HG03558 (cell line): ENCODE measurements at regions not wholly inside any gene's neighbourhood (a gene's known extent, or its start where the extent isn't known, plus 50 kb on each side); places are given as distances from the start of the nearest gene placed in this dataset.

Experiments
- ATAC-seq: cut with Tn5 transposase; IDR thresholded peaks from one replicate; pipeline ENCODE4 v1.9.1; 2021; ENCODE audit warnings: moderate number of reproducible peaks; ENCODE audit not compliant: unreplicated experiment; ENCODE audit errors: extremely low read depth

DNA sequence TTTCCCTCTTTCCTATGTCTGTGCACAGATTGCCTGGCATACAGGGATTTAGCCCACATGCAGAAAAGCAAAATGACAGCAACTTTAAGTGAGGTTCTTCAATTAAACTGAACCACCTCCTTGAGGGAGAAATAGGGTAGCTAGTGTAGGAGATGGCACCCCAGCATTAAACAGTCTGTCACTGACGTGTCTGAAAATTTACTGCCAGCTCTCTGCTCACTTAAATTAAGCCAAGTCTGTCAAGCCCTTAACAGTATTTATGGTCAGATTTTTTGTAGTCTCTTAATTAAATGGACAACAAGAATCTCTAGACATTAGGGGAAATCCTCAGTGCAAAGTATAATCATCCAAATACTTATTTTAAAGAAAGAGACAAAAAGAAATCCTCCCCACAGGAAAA is 696.5 kb upstream of the PTBP2 start:
- ATAC-seq, result no peak

DNA sequence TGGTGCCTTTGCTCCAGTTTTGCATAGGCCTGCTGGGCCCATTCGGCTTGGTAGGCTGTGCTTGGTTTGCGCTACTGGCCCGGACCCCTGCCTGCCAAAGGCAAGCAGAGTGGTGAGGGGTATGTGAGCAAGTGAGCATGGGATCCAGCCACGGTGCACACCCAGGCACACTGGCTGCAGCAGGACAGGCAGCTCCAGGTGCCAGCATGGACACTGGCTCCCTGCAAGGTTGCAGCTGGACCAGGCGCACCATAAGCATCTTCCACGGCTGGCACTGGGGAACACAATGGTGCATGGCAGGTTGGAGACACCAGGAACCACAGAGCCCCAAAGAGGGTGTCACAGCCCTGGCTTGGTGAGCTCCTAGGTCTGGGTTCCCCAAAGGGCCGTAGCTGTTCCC is 693.5 kb upstream of the PTBP2 start:
- no peak for ATAC-seq

DNA sequence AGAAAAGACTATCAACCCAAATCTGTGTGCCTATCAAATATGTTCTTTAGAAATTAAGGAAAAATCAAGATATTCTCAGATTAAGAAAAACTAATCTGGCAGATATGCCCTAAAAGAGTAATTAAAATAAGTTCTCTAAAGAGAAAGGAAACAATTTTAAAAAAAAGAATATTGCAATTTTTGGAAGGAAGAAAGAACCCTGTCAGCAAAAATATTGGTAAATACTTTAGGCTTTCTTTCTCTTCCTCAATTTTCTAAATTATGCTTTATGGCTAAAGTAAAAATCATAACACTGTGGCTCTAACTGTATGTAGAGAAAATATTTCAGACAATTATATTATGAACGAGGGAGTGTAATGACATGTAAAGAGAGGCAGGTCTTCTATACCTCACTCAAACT is 691.3 kb upstream of the PTBP2 start:
- no peak for ATAC-seq

DNA sequence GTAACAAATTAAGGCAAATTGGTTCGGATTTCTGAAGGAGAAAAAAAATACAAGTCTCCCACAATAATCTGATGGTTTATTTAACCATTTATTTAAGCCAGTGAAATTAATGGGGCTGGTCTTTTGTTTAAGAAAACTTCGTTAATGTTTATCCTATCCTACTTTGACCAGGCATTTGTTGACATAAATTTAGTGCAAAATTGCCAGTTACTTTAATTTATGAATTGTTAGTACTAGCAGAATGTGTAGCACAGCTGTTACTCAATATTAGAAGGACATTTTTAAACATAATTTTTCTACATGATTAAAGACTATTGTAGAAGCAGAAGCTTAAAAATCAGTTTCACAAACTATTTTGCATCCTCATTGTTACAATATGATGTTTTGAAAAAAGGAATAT is 687.6 kb upstream of the PTBP2 start:
- no peak for ATAC-seq

DNA sequence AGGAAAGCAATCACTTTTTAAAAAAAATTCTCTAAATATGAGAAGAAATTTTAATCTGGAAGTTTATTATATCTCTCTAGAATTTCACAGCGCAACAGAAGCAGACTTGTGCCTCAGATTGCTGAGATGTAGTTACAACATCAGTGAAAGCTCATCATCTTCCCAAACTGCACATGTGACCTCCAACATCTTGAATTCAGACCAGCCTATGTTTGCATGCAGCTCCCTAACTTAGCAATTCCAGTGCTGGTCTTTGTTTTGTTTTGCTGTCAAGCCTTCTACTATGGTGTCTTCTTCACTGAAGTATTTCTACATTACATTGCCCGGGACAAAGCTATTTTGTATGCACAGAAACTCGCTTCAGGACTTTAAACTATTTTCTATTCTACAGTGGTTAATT is 684.8 kb upstream of the PTBP2 start:
- ATAC-seq, result no peak

DNA sequence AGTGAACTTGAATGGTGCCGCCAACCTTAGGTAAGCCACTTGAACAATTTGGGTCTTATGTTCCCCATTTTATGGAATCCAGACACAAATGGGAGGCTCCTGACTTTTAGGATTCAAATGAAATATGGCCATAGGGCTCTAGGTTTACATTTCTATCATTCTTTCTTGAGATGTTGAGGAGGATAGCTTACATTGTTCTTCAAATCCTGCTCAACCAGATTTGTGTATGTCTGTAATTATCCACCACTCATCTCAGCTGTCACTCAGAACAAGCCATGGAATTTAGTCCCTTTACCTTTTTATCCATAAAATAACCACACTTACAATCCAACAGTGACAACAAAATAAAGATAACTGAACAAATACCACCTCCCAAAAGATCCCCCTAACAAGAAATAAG is 682.9 kb upstream of the PTBP2 start:
- ATAC-seq, result no peak

DNA sequence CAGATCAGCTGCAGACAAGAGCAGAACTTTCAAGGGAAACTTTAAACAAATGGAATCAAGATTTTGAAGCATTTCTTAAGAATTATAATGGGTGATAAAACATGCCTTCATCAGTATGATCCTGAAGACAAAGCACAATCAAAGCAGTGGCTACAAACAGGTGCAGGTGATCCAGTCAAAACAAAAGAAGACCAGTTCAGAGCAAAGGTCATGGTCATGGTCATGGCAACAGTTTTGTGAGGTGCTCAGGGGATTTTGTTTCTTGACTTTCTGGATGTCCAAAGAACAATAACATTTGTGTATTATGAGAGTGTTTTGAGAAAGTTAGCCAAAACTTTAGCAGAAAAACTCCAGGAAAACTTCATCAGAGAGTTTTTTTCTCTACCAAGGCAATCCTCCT is 681.7 kb upstream of the PTBP2 start:
- no peak for ATAC-seq

DNA sequence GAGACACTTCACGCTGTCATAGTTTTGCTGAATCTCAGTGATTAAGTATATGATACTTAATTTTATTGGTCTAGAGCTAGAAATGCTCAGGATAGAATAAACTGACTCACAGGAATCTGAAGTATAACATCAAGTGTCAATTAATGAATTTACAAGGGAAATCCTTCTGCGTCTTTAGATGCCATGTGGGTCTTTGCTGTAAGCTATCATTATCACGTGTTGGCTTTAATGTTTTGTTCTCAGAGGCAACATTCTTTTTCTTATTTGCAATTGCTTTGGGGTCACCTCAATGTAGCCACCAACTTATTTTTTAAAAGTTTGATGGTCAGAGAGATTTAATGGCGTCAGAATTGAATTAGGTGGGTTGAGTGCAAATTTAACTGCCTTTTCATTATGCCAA is 680.1 kb upstream of the PTBP2 start:
- ATAC-seq, result no peak

DNA sequence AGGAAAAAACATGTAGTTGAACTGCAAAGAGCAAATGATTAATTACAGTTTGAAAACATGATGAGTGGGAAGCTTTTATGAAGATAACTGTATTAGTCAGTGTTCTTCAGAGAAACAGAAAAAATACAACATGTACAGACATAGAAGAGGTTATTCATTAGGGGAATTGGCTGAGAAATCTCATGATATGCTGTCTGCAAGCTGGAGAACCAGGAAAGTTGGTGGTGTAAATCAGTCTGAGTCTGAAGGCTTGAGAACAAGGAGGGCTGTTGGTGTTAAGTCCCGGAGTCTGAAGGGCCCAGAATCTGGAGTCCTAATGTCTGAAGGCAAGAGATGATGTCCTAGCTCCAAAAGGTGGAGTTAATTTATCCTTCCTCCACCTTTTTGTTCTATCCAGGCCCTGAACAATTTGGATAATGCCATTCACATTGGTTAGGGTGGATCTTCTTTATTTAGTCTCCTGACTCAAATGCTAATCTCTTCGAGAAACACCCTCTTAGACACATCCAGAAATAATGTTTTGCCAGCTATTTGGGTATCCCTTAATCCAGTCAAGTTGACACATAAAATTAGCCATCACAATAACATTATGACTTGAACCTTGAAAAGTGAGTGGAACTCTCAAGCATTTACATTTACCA is 672.9 kb upstream of the PTBP2 start:
- ATAC-seq, result no peak

DNA sequence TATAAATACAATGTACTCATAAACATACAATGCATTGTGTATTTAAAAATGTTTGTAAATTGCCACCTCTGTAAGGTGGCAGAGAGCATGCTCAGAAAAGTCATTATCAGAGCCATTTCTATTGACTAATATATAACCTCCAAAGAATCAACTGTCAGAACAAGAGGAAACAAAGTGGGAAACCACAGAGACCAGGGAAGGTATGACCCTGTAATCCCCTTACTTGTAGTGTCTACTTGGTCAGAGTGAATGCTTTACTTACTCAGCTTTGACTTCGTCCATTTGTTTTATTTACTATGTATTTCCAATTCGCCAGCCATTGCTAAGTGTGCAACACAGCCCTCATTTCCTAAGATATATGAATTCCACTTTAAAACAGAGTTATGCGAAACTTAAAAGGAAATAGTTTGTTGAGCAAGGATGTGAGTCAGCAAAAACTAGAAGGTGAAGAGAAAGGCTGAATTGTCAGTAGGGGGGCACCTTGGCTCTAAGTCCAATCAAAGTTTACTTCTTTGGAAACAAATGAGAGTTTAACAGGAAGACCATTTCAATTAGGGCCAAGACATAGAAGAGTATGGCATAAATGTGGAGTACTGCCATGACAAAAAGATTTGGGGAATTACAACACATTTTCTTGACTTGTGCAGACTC is 671.7 kb upstream of the PTBP2 start:
- no peak for ATAC-seq

DNA sequence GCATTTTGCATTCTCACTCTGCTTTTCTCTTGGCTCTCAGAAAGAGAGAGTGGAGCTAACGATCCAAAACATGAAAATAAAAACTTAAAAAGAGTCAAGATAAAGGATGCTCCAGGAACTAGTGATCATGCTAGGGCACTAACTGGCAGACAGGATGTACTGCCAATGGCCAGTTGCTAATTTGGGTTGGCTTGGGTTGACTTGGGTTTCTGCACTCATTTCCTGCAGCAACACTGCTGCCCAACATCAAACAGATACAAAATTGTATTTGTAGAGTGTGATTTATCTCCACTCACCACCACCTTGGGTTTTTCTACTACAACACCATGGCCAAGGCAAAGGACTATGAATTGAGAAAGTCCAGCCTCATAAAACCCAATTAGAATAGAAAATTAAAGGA is 662.3 kb upstream of the PTBP2 start:
- ATAC-seq, result no peak

DNA sequence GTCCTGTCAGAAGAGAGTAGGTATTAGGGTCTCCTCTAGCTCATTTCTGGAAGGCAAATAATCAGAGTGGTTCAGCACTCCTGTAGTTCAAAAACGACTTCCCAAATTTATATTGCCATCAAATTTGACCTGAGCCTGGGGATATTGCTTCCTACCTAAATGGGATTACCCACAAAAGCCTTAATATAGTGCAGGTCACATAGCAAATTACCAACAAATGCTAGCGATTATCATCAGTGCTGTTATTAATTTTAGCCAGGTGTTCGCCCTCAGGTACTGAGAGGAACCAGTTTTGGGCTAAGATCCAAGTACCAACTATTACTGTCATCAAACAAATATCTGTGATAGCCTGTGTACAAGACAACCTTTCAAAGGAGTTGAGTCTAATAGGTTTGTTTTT is 661.8 kb upstream of the PTBP2 start:
- no peak for ATAC-seq

DNA sequence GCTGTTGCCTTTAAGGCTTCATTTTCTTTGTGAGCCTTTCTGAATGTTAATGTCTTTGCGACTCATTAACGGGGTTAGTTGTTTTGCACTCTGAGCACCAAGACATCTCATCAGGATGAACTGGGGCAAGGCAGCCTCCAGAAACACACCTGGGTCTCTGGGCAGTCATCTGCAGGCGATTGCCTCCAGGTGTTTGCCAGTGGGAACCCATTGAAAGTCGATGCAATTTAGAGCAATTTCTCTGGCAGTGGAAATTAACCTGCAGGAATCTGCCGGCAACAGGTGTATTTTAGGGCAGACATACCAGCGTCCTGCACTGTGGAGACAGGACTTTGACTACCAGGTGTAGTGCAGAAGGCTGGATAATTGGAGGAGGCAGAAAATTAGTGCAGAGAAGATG is 661.0 kb upstream of the PTBP2 start:
- ATAC-seq, result no peak

DNA sequence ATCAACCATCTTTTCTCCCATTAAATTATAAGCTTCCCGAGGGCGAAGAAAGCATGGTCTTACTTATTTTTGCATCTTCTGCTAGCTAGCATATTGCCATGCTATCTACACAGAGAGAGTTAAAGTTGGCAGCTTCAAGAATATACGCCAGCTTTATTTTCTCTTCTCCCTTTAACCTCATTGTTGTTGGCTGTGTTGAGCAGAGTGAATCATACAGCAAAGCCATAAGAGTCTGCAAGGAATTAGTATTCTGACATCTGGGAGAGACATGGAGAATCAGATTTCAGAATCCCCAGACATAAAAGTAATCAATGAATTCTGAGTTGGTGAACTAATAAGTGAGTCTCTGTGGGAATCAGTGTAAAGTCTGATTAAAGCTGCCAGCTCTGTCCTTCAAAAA is 649.6 kb upstream of the PTBP2 start:
- ATAC-seq, result no peak

DNA sequence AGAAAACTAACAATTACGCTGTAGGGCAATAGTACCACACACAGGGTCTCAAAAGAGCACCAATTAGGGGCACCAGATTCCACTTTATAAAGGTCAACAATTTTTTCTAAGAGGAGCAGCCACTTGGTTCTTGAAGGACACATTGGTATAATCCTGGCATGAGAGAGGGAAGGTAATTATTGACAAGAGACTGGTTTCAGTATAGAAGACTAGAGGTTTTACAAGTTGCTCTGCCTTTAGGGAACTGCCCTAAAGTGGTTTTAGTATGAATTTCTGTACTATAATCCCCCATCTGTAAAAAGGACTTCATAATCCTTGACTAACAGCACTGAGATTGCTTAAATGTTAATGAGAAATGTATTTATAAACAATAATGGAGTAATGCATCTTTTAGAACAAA is 648.5 kb upstream of the PTBP2 start:
- ATAC-seq, result peak; percentile 42

DNA sequence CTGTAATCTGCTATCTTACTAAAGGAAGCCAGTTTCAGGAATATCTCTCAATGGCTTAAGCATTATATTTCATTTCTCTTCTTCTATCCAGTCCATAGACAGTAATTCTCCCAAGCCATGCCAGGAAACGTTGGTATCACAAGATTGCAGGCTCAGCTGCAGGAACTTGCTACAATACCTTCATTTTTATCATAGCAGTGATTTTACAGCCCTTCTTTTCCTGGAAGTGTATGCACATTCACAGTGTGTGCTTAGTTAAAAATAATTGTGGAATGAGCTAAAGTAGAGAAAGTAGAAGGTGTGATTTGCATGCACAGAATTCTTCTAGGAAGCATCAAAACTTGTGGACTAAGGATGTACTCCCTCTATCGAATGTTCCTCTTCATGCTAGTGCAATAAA is 647.2 kb upstream of the PTBP2 start:
- ATAC-seq, result no peak

DNA sequence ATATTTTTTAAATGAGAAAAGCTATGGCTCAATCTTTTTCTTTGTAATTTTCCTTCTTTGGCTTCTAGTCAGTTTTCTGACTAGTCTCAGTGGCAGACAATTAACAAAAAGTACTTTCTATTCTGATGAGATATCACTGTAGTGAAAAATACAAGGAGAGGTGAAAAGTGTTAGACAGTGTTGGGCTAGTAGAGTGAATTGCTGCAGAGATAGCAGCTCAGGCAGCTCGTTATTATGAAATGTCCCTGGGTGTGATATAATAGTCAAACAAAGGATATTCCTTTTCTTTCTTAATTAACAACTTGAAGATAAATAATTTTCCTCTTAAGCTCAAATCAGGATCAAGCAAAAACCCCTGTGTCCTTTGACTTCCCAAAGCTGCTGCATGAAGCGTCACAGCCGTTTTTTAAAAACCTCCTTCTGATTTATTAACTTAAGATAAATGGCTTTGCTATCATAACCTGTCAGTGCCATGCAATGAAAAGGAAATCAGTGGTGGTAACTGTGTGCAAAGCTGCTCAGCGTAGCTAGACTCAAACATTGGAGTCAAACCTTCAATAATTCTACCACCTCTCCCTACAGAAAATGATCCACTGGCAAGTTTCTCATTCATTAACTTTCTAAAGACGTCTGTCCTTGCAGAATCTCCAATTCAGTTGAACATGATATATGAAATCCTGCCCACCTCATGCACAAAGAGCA is 646.6 kb upstream of the PTBP2 start:
- no peak for ATAC-seq

DNA sequence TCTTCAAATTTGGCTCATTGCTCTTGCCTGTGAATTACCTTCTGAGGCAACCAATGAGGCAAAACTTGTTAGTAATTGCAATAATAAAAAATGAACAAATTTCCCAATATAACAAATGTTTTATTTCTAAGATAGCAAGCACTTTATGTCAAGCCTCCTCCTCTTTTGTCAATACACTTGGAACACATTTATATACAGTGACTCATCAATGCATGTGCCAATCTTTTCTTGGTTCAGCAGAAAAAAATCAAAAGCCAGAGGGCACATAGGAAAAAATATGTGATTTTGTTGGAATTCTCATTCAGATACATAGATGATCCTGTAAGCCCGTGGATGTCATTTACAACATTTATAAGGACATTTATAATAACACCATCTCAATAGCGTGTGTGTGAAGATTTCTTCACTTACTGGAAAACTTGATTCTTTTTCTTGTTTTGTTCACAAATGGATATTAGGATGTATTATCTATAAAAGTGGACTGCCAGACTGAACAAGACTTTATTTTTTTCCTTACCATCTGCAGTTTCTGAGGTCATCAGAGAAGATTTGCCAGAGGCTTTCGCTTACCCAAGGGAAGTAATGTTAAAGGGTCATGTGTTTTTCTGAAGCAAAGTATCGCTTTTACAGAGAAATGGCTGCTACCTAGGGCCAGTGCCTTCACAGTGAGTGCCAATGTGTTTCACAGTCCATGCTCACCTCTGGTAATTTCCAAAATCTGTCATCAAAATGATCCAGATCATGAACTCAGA is 645.7 kb upstream of the PTBP2 start:
- no peak for ATAC-seq

DNA sequence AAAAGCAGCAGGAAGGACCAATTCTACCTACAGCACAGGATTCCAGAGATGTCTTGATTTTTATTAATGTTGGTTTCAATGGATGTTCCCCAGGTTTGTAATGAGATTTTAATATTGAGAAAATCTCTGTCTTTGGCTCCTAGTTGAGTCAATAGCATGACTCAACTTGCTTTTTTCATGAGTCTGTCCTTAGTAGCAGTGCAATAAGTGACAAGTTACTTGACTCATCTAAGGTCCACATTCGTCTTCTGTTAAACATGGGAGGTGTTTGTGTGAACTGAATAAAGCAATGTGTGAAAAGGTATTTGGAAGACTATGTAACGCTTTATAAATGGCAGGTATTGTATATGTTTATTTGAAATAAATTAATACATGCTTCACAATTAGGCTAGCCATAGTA is 645.0 kb upstream of the PTBP2 start:
- ATAC-seq, result no peak

DNA sequence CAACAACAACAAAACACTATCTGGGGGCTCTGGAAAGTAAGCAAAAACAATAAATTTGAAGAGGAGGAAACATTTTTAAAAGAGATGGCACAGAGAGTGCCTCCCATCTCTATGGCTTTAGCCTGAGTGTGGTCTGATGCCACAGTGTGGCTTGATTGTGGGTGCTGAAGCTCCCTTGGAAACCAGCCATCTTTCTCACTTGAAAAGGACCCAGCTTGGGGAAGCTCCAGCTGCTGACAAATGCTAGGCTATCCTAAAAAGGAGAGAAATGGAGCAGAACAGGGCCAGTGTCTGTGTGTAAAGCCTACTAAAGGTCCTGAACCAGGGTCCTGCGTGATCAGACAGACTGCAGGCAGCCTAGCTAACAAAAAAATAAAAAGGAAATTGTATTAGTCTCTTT is 642.0 kb upstream of the PTBP2 start:
- no peak for ATAC-seq

DNA sequence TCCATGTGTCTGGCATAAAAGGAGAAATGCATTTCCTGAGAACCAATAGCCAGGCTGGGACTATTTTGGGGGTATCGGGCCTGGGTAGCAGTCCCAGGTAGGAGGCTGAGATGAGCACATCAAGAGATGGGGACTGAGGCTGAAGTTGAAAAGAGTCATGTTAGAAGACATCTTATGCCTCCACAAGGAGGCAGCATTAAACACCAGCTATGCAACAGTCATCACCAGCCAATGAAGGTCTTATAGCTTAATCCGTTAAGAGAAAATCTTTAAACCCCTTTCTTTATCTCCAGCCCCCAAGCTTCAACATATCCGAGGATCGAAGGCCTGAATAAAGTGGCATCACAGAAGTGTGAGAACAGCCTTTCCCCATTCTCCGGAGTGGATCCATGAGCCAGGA is 640.7 kb upstream of the PTBP2 start:
- ATAC-seq, result no peak
